ENCODE measurements at regions not wholly inside any gene's neighbourhood (a gene's known extent, or its start where the extent isn't known, plus 50 kb on each side); places are given as distances from the start of the nearest gene placed in this dataset.
A peak's percentile ranks its signal among the peaks of the same experiment; 100 is the strongest.

DNA sequence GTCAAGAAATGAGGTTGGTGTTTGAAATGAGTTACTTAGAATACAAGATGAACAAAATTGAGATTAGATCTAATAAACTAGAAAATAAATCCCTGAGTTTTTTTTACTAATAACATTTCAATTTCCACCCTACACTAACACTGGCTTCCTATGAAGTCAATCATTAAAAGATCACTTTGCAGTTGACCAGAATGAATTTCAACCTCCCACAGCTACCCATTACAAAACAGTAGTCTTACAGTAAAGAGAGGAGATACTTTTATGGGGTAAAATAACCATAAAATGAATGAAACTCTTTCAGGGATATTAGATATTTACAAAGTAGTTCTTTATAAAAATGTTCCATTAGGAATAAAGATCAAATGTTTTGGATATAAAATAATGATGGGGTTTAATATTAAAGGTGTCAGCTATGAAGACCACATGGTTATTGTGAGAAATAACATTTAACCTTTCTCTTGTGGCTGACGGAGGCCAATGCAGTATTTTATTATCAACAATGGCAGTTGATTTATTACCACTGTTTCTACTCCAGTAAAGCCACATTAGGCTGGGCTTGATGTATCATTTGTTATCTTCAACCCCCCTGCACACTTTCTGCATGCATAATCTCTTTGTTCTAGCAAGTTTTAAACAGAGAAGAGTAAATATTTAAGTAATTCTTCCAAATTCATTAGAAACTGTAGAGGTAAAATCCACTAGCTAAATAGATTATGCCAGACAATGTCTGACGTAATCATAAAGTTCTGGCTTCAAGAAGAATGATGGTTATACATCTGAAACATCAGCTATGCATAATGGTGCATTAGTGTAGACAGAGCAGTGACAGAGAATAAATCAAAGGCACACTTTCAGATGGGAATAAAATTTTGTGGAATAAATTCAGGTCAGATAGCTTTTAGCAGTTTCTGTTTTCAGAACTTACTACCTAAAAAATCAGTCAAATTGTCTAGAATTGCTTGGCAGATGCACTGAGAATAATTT, 516.6 kb downstream of the PCDH18 start:
- H3K36me3 Mint-ChIP-seq: no peaks in the 10 kb centered on the region
- H3K9me3 Mint-ChIP-seq: peaks cover 2% of the 10 kb centered on the region
- H3K4me3 Mint-ChIP-seq: no peak overlapping the region
- no peaks in the 10 kb centered on the region for H3K4me1 Mint-ChIP-seq (ENCODE audit: low read depth in 2 of 2)
- DNase-seq (ENCODE audit: low spot score) (no peak), ATAC-seq (no peak)
- H3K27ac Mint-ChIP-seq: no peak overlapping the region
- no peaks in the 10 kb centered on the region for H3K27me3 Mint-ChIP-seq

DNA sequence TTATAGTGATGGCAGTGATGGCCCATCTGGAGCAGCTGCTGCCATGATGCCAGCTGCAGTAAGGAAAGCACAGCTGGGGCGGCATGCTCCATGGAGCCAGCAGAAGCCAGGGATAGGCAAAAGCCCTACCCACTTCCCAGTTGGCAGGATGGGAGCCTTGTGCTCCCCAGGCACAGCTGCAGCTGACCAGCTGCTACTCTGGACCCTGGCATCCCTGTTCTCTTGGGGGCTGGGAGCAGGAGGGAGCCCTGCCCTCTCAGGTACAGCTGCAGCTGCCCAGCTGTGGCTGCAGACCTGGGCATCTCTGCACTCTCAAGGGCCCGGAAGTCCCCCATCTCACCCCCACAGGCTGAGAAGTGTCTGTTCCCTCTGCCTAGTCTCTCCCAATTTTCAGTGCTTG, 531.9 kb downstream of the PCDH18 start:
- Mint-ChIP-seq H3K27me3 (no peaks in the 10 kb centered on the region), H3K36me3 (peaks cover 12% of the 10 kb centered on the region), H3K27ac (no peak overlapping the region), H3K4me3 (no peak overlapping the region), H3K4me1 (ENCODE audit: low read depth in 2 of 2) (no peaks in the 10 kb centered on the region), H3K9me3 (peaks cover 24% of the 10 kb centered on the region)
- no peak for DNase-seq (ENCODE audit: low spot score)
- no peak for ATAC-seq

DNA sequence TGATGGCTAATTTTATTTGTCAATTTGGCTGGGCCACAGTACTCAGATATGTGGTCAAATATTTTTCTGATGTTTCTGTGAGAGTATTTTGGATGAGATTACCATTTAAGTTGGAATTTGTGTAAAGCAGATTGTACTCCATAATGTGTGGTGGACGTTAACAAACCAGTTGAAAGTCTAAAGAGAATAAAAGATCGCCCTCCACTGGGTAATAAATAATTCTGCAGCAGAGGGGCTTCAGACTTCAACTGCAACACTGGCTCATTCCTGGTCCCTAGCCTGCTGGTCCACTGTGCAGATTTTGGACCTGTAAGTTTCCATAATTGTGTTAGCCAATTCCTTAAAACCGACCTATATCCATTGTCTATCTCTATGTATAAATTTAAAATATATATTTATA, 540.3 kb downstream of the PCDH18 start:
- ATAC-seq (no peak), DNase-seq (ENCODE audit: low spot score) (no peak)
- H3K27ac Mint-ChIP-seq: no peak overlapping the region
- peaks cover 26% of the 10 kb centered on the region for H3K9me3 Mint-ChIP-seq
- no peaks in the 10 kb centered on the region for H3K27me3 Mint-ChIP-seq
- H3K4me1 Mint-ChIP-seq (ENCODE audit: low read depth in 2 of 2): no peaks in the 10 kb centered on the region
- H3K4me3 Mint-ChIP-seq: no peak overlapping the region
- peaks cover 8% of the 10 kb centered on the region for H3K36me3 Mint-ChIP-seq

DNA sequence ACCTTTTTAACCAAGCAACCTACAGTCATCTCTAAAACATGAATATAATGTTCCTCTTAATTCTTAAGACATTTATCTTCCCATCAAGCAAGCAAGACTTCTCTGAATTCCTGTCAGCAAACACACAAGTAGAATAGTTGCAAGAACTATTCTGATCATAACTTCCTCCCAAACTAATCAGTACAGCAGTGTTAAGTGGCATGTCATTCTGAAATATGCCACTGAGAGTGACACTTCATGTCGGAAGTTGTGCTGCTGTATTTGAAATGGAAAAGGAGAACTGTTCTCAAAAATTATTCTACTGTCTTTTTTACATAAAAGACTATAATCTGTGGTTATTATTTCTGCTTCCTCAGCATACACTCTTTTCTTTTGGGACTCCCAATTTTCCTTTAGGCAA, 546.6 kb downstream of the PCDH18 start:
- DNase-seq (ENCODE audit: low spot score) (no peak), ATAC-seq (no peak)
- H3K27me3 Mint-ChIP-seq: no peaks in the 10 kb centered on the region
- no peaks in the 10 kb centered on the region for H3K4me1 Mint-ChIP-seq (ENCODE audit: low read depth in 2 of 2)
- H3K27ac Mint-ChIP-seq: no peak overlapping the region
- H3K4me3 Mint-ChIP-seq: no peak overlapping the region
- peaks cover 7% of the 10 kb centered on the region for H3K9me3 Mint-ChIP-seq
- H3K36me3 Mint-ChIP-seq: no peaks in the 10 kb centered on the region

DNA sequence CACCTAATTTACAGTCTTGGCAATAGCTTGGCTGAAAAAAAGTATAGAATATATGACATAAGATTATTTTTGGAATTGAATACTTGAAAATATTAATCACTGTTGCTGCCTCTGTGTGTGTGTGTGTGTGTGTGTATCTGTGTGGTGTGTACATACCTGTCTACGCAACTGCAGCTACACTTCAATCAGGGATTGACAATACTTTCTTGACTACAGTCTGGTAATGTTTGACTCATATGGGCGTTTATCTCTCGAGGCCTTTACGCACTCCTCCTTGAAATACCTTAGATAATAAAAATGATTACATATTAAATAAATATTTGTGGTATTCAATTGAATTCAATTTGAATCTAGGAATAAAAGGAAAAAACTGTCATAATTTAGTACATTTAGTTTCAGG, 565.2 kb downstream of the PCDH18 start:
- Mint-ChIP-seq H3K36me3 (no peaks in the 10 kb centered on the region), H3K27me3 (no peaks in the 10 kb centered on the region), H3K4me3 (no peak overlapping the region), H3K4me1 (ENCODE audit: low read depth in 2 of 2) (no peaks in the 10 kb centered on the region), H3K27ac (no peak overlapping the region), H3K9me3 (peaks cover 14% of the 10 kb centered on the region)
- no peak for ATAC-seq
- no peak for DNase-seq (ENCODE audit: low spot score)

DNA sequence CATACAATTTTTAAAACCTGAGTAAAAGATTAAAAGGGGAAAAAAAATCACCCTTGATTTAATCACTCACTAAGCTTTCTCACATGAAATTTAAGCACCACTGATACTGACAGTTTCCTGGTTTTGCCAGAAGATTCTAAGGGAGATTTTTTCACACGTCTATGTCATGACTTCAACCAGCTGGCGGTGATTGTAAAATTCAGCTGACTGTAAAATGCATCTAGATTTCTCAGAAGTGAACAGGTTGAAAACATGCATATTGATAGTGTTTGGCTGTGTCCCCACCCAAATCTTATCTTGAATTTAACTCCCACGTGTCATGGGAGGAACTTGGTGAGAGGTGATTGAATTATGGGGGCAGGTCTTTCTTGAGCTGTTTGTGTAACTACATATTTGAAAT, 566.8 kb downstream of the PCDH18 start:
- H3K4me3 Mint-ChIP-seq: no peak overlapping the region
- H3K27me3 Mint-ChIP-seq: no peaks in the 10 kb centered on the region
- no peaks in the 10 kb centered on the region for H3K4me1 Mint-ChIP-seq (ENCODE audit: low read depth in 2 of 2)
- H3K27ac Mint-ChIP-seq: no peak overlapping the region
- DNase-seq (ENCODE audit: low spot score): no peak
- H3K9me3 Mint-ChIP-seq: peaks cover 9% of the 10 kb centered on the region
- ATAC-seq: no peak
- no peaks in the 10 kb centered on the region for H3K36me3 Mint-ChIP-seq

DNA sequence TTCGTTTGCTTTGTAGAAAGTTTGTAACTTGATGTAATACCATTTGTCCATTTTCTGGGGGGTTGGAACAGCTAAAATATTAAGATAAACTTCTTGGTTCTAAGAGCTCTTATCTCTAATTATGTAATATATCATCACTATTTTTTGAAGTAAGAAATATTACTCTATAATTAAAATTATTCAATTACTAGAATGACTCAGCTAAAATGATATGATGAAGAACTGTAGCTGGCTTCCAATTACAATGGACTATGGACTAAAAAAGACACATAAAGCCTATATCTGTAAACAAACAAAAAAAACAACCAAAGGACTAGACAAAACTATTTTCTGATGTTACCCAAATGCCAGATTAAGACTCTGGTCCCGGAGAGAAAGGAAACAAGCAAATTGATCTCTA, 569.4 kb downstream of the PCDH18 start:
- H3K27me3 Mint-ChIP-seq: no peaks in the 10 kb centered on the region
- ATAC-seq: no peak
- H3K4me3 Mint-ChIP-seq: no peak overlapping the region
- H3K9me3 Mint-ChIP-seq: peaks cover 7% of the 10 kb centered on the region
- no peaks in the 10 kb centered on the region for H3K36me3 Mint-ChIP-seq
- H3K27ac Mint-ChIP-seq: no peak overlapping the region
- no peak for DNase-seq (ENCODE audit: low spot score)
- no peaks in the 10 kb centered on the region for H3K4me1 Mint-ChIP-seq (ENCODE audit: low read depth in 2 of 2)

DNA sequence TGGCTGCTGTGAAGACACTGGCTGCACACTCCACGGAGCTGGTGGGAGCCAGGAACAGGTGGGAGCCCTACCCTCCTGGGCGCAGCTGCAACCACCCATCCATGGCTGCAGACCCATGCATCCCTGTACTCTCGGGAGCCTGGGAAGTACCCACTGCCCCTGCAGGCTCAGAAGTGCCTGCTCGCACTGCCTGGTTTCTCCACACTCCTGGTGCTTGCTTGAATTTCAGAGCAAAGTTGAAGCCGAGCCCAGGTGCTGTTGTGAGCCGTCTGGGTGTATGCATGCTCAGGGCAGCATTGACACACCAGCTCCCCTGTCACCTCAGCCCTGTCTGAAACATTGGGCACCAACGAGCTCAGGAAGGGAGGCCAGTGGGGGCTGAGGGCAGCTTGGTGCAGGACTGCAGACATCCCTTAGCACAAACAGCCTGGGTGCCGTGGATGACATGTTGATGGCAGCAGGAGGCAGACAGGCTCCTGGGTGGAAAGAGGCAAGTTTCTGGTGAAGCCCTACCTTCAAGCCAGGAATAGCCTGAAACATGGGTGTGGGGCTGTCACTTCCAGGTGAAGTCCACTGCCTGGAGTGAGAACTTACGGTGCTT, 585.9 kb downstream of the PCDH18 start:
- DNase-seq (ENCODE audit: low spot score) (no peak), ATAC-seq (no peak)
- Mint-ChIP-seq H3K36me3 (no peaks in the 10 kb centered on the region), H3K9me3 (peaks cover 15% of the 10 kb centered on the region), H3K27ac (no peak overlapping the region), H3K27me3 (no peaks in the 10 kb centered on the region), H3K4me3 (no peak overlapping the region), H3K4me1 (ENCODE audit: low read depth in 2 of 2) (no peaks in the 10 kb centered on the region)

DNA sequence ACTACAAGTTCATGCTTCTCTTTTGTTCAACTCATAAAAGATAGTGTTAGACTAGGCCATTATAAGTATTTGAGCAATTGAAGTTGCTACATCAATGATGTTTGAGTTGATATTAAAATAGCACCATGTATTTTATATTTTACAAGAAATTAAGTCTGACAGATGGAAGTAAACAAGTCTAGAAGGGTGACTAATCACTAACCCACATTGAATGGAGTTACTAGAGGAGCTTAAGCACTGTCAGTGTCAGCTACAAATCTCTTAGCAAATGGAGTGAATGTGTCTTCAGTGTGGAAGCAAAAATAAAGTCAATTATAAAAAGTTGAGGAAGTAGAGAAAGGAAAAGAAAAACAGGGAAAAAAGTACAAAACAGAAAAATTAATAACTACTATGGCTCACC, 592.5 kb downstream of the PCDH18 start:
- peaks cover 9% of the 10 kb centered on the region for H3K9me3 Mint-ChIP-seq
- no peak overlapping the region for H3K4me3 Mint-ChIP-seq
- no peaks in the 10 kb centered on the region for H3K27me3 Mint-ChIP-seq
- ATAC-seq (no peak), DNase-seq (ENCODE audit: low spot score) (no peak)
- H3K27ac Mint-ChIP-seq: no peak overlapping the region
- no peaks in the 10 kb centered on the region for H3K36me3 Mint-ChIP-seq
- no peaks in the 10 kb centered on the region for H3K4me1 Mint-ChIP-seq (ENCODE audit: low read depth in 2 of 2)

DNA sequence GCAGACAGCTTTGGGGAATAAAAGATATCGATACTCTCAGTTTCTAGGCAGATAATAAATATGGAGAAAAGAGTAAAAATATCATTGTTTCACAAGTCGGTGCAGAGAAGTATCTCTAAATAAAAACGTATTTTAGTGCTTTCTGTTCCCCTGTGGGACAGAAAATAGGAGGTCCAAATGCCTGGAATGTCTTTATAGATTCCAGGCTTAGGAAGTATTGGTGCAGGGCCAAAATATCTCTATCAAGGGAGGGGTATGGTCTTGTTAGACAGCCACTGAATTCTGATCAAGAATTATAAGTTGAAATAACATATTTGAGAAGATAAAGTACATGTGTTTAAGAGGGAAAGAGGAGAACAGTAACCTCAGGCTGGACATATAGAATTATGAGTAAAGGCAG, 596.4 kb downstream of the PCDH18 start:
- ATAC-seq (no peak), DNase-seq (ENCODE audit: low spot score) (no peak)
- Mint-ChIP-seq H3K4me1 (ENCODE audit: low read depth in 2 of 2) (no peaks in the 10 kb centered on the region), H3K9me3 (peaks cover 11% of the 10 kb centered on the region), H3K27me3 (no peaks in the 10 kb centered on the region), H3K36me3 (no peaks in the 10 kb centered on the region), H3K4me3 (no peak overlapping the region), H3K27ac (no peak overlapping the region)

DNA sequence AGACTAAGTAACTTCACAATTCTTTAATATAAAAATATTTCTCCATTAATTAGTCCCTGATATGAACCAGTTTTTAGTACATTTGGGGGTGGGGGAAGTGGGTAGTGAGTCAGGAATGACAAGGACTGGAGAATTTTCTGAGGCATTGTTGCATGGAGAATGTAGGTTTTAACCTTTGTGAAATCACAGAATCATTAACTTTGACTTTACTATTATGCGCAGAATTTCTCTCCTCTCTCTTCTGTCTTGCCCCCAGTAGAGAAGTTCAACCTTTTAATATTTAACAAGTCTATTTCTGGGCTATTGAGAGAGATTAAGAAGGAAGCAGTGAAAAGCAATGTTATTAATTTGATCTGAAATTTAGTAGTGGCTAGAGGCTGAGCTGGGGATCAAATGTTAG, 597.0 kb downstream of the PCDH18 start:
- H3K4me3 Mint-ChIP-seq: no peak overlapping the region
- ATAC-seq: no peak
- no peaks in the 10 kb centered on the region for H3K27me3 Mint-ChIP-seq
- H3K36me3 Mint-ChIP-seq: no peaks in the 10 kb centered on the region
- no peak overlapping the region for H3K27ac Mint-ChIP-seq
- H3K9me3 Mint-ChIP-seq: peaks cover 12% of the 10 kb centered on the region
- DNase-seq (ENCODE audit: low spot score): no peak
- H3K4me1 Mint-ChIP-seq (ENCODE audit: low read depth in 2 of 2): no peaks in the 10 kb centered on the region

DNA sequence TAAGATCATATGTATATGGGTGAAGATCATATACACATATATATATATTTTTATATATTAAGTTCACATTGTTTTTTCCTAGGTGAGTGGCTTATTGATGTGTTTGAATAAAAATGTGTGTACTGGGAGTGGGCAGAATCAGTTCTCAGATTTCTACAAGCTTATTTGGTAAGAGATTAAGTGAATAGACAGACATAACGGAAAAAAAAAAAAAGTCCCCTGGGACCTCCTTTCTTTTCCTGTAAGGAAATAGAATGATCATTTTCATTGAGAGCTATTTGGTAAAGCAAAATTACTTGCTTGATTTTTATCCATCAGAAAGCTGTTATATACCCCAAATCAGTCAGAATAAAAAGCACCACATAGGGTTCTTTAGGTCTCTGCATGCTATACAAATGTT, 597.7 kb downstream of the PCDH18 start:
- ATAC-seq: no peak
- Mint-ChIP-seq H3K27ac (no peak overlapping the region), H3K27me3 (no peaks in the 10 kb centered on the region), H3K9me3 (peaks cover 12% of the 10 kb centered on the region), H3K36me3 (no peaks in the 10 kb centered on the region), H3K4me1 (ENCODE audit: low read depth in 2 of 2) (no peaks in the 10 kb centered on the region), H3K4me3 (no peak overlapping the region)
- DNase-seq (ENCODE audit: low spot score): no peak

DNA sequence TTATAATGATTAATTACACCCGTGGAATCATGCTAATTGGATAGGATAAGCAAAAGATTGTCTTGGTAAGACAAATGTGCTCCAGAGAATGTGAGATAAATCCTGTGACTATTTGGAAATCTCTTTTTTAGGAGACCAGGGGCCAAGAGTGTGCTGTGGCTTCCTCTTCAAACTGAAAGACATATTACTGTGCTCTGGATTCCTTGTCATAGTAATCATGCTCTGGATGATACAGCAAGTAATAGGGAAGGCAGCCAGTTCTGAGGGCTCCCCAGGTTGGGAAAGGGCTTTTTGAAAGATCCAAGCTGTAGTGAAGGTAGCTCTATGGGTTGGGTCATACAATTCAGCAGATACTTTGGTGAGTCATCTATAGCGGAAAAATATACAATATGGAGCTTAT, 600.5 kb downstream of the PCDH18 start:
- no peak for ATAC-seq
- no peak for DNase-seq (ENCODE audit: low spot score)
- Mint-ChIP-seq H3K27ac (no peak overlapping the region), H3K4me3 (no peak overlapping the region), H3K4me1 (ENCODE audit: low read depth in 2 of 2) (no peaks in the 10 kb centered on the region), H3K27me3 (no peaks in the 10 kb centered on the region), H3K36me3 (no peaks in the 10 kb centered on the region), H3K9me3 (peaks cover 20% of the 10 kb centered on the region)

DNA sequence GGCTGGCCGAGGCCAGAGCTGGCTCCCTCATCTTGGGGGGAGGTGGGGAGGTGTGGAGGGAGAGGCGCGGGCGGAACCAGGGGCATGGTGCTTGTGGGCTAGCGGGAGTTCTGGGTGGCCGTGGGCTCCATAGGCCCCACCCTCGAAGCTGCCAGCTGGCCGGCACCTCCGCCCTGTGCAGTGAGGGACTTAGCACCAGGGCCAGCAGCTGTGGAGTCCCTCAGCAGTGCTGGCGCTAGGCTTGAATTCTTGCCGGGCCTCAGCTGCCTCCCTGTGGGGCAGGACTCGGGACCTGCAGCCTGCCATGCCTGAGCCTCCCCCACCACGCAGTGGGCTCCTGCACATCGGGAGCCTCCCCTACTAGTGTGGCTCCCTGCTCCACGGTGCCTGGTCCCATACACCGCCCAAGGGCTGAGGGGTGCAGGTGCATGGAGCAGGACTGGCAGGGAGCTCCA, 603.3 kb downstream of the PCDH18 start:
- peak in 1 of 2 donors; percentile 31 for ATAC-seq
- H3K36me3 Mint-ChIP-seq: no peaks in the 10 kb centered on the region
- no peak overlapping the region for H3K27ac Mint-ChIP-seq
- peaks cover 21% of the 10 kb centered on the region for H3K9me3 Mint-ChIP-seq
- H3K4me3 Mint-ChIP-seq: no peak overlapping the region
- H3K4me1 Mint-ChIP-seq (ENCODE audit: low read depth in 2 of 2): no peaks in the 10 kb centered on the region
- no peak for DNase-seq (ENCODE audit: low spot score)
- H3K27me3 Mint-ChIP-seq: no peaks in the 10 kb centered on the region

All from natural killer cell treated with Interleukin-12 subunit alpha and Interleukin-12 subunit beta and Interleukin-15 and Interleukin-18, amount 100 ng/mL, for 72 hours (primary cell).